HFFc6 (cell line): ENCODE measurements at regions not wholly inside any gene's neighbourhood (a gene's known extent, or its start where the extent isn't known, plus 50 kb on each side); places are given as distances from the start of the nearest gene placed in this dataset.
A peak's percentile ranks its signal among the peaks of the same experiment; 100 is the strongest.

Experiments
- DNase-seq: peaks from one replicate; pipeline ENCODE4 v3.0.0-alpha.2; 2018
- H3K27ac Mint-ChIP-seq: 2 replicates; pipeline ENCODE4 v1.8.0; 2020; ENCODE audit warnings: mild to moderate bottlenecking, mixed read lengths
- H3K27me3 Mint-ChIP-seq: 2 replicates; pipeline ENCODE4 v1.8.0; 2021; ENCODE audit warnings: mild to moderate bottlenecking, moderate library complexity, mixed read lengths; ENCODE audit not compliant: insufficient read depth
- H3K36me3 Mint-ChIP-seq: 2 replicates; pipeline ENCODE4 v1.8.0; 2021; ENCODE audit warnings: low read depth, mixed read lengths
- H3K4me1 Mint-ChIP-seq: 2 replicates; pipeline ENCODE4 v1.8.0; 2020; ENCODE audit warnings: low read depth, mixed read lengths
- H3K4me3 Mint-ChIP-seq: 2 replicates; pipeline ENCODE4 v1.8.0; 2020; ENCODE audit warnings: mild to moderate bottlenecking, moderate library complexity, mixed read lengths
- H3K9me3 Mint-ChIP-seq: 2 replicates; pipeline ENCODE4 v1.8.0; 2020; ENCODE audit warnings: mild to moderate bottlenecking, mixed read lengths
- TF ChIP-seq, protein P1 (sequence below): fragments of 200-600 bp; sonication (generic); IDR thresholded peaks from 2 replicates; pipeline ENCODE4 v1.5.0; 2021; ENCODE audit warnings: antibody characterized with exemption, mild to moderate bottlenecking

DNA sequence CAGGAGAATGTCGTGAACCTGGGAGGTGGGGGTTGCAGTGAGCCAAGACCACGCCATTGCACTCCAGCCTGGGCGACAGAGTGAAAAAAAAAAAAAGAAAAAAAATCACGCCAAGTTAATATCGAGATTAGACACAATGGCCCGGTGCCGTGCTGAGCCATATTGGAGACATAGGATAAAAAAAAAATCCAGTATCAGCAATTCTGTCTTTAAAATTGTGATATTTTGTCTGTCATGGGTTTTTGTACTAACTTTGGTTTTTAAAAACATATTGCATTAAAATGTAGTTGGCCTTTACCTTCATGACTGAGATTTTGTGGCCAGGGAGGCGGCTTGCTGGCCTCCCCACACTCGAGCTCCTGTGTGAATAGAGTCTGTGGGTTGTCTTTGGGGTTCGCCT, 62.8 kb upstream of the PITRM1 start:
- TF ChIP-seq, protein P1, sequence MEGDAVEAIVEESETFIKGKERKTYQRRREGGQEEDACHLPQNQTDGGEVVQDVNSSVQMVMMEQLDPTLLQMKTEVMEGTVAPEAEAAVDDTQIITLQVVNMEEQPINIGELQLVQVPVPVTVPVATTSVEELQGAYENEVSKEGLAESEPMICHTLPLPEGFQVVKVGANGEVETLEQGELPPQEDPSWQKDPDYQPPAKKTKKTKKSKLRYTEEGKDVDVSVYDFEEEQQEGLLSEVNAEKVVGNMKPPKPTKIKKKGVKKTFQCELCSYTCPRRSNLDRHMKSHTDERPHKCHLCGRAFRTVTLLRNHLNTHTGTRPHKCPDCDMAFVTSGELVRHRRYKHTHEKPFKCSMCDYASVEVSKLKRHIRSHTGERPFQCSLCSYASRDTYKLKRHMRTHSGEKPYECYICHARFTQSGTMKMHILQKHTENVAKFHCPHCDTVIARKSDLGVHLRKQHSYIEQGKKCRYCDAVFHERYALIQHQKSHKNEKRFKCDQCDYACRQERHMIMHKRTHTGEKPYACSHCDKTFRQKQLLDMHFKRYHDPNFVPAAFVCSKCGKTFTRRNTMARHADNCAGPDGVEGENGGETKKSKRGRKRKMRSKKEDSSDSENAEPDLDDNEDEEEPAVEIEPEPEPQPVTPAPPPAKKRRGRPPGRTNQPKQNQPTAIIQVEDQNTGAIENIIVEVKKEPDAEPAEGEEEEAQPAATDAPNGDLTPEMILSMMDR = no peak
- no peak for DNase-seq
- no peak overlapping the region for H3K27ac Mint-ChIP-seq
- H3K36me3 Mint-ChIP-seq = no peaks in the 10 kb centered on the region; the same call in 1 of the 2 replicates
- no peak overlapping the region for H3K4me3 Mint-ChIP-seq
- H3K4me1 Mint-ChIP-seq = peaks cover 6% of the 10 kb centered on the region; the same call in 1 of the 2 replicates
- no peaks in the 10 kb centered on the region; the same call in 1 of the 2 replicates for H3K9me3 Mint-ChIP-seq
- peaks cover 17% of the 10 kb centered on the region for H3K27me3 Mint-ChIP-seq

DNA sequence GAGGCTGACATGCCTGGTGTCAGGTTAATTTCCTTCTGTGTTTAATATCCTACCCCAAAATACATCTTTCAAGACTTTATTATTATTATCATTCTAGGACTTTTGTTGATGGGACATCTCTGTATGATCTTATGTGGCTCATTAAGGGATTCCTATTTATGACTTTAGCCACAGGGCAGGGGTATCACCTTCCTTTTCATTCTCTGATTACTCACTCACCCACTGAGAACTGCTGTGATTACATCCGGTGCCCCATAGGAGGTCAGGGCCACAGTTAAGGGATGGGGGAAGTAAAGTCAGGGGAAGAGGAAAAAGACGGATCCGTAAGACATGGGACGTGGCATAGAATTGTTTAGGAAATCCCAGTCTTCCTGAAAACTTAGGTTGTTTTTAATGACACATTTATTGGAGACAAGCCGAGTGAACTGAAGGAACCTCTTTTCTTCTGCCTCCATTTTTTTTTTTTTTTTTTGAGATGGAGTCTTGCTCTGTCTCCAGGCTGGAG, 61.0 kb upstream of the PITRM1 start:
- no peak for DNase-seq
- peaks cover 16% of the 10 kb centered on the region for H3K27me3 Mint-ChIP-seq
- no peak overlapping the region for H3K4me3 Mint-ChIP-seq
- no peaks in the 10 kb centered on the region; the same call in 1 of the 2 replicates for H3K9me3 Mint-ChIP-seq
- no peak overlapping the region for H3K27ac Mint-ChIP-seq
- no peaks in the 10 kb centered on the region; the same call in 1 of the 2 replicates for H3K4me1 Mint-ChIP-seq
- H3K36me3 Mint-ChIP-seq = no peaks in the 10 kb centered on the region; the same call in 1 of the 2 replicates
- TF ChIP-seq, protein P1 = no peak

DNA sequence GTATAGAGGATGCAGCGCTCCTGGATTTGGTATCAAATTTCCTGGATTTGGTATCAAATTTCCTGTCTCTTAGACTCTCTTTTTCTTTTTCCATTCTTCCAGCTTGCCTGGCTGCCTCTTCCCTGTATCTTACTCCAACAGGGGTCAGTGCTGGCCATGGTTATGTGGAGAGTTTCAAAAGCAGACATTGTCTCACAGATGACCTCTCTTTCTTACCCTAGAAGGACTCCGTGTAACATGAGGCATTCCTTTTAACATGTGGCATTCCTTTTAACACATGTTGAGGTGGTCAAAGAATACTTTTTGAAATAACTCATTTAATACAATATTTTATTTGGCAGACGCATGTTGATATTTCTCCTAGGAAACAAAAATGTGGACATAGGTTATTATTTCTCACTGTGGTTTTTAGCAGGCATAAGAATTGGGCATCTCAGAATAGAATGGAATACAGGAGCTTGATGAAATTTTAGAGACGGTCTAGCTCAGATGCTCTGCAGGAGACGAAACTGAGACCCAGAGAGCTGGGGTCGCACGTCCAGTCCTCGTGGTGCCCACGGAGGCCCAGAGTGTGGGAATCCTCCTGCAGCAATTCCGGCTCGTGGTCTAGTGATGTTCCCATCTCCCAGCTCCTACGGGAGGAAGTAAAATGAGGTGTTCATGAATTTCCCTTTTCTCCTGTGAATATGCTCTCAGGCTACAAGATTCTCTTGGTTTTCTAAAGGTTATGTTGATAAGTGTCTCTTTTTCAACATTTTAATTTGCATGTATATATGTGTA, 59.6 kb upstream of the PITRM1 start:
- no peaks in the 10 kb centered on the region; the same call in 1 of the 2 replicates for H3K36me3 Mint-ChIP-seq
- TF ChIP-seq, protein P1 = peak; percentile 19; the same call in 1 of the 2 replicates
- no peak for DNase-seq
- no peaks in the 10 kb centered on the region; the same call in 1 of the 2 replicates for H3K9me3 Mint-ChIP-seq
- H3K4me3 Mint-ChIP-seq = no peak overlapping the region
- H3K4me1 Mint-ChIP-seq = no peaks in the 10 kb centered on the region; the same call in 1 of the 2 replicates
- H3K27ac Mint-ChIP-seq = no peak overlapping the region
- peaks cover 9% of the 10 kb centered on the region for H3K27me3 Mint-ChIP-seq

DNA sequence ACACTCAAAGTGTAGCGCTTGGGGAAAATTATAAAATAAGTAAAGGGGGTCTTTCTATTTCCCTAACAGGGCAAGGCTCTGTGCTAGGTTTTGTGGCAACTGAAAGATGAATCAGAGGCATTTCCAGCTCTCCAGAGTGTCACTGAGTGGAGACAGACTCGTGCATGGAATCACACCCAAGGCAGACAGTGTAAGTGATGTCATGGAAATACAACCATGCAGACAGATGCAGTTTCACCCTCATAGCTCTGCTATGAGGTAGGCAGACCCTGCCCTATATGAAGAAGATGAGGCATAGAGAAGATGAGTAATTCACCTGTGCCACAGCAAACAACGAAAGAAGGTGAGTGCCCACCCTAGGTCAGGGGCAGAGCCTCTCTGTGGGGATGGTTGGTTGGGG, 57.2 kb upstream of the PITRM1 start:
- no peaks in the 10 kb centered on the region; the same call in 1 of the 2 replicates for H3K9me3 Mint-ChIP-seq
- TF ChIP-seq, protein P1 = no peak
- no peak for DNase-seq
- H3K4me1 Mint-ChIP-seq = no peaks in the 10 kb centered on the region; the same call in 1 of the 2 replicates
- H3K4me3 Mint-ChIP-seq = no peak overlapping the region
- H3K27ac Mint-ChIP-seq = no peak overlapping the region
- H3K36me3 Mint-ChIP-seq = no peaks in the 10 kb centered on the region; the same call in 1 of the 2 replicates
- peaks cover 6% of the 10 kb centered on the region; the same call in 1 of the 2 replicates for H3K27me3 Mint-ChIP-seq

DNA sequence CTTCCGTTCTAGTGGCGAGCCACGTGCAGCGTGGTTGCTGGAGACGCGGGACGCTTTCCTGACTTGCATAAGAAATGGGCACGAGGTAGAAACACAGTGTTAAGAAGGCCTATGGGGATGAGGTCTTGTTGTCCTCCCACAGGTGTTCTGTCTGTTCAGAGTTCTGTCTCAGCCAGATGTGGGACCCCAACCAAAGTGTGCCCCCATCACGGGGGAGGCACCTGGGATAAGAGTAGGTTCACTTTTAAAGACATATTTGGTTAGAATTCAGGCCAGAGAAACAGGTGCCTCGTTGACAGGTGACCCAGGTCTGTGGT, 56.0 kb upstream of the PITRM1 start:
- Mint-ChIP-seq H3K27me3 (peaks cover 3% of the 10 kb centered on the region; the same call in 1 of the 2 replicates), H3K27ac (no peak overlapping the region), H3K4me3 (0 out of 2 replicates have a peak overlapping the region, but pooled peaks have one; percentile 81), H3K36me3 (no peaks in the 10 kb centered on the region; the same call in 1 of the 2 replicates), H3K4me1 (no peaks in the 10 kb centered on the region; the same call in 1 of the 2 replicates), H3K9me3 (no peaks in the 10 kb centered on the region)
- no peak for DNase-seq
- TF ChIP-seq, protein P1 = no peak
